GM19438 (cell line): ENCODE measurements at regions not wholly inside any gene's neighbourhood (a gene's known extent, or its start where the extent isn't known, plus 50 kb on each side); places are given as distances from the start of the nearest gene placed in this dataset.
"Not testable (repeated sequence)": the region's sequence is repeated elsewhere in the genome, so short reads cannot be mapped to it uniquely, and the experiment has no call there.

Experiments
- ATAC-seq: cut with Tn5 transposase; IDR thresholded peaks from one replicate; pipeline ENCODE4 v1.9.1; 2021; ENCODE audit warnings: low read depth; ENCODE audit not compliant: unreplicated experiment

- ATAC-seq, result no peak
Measured at GRCh38 chr5:67674159-67674655, 477.6 kb upstream of the CD180 start.

- ATAC-seq, result no peak
Measured at GRCh38 chr5:67673618-67674017, 477.0 kb upstream of the CD180 start.

DNA sequence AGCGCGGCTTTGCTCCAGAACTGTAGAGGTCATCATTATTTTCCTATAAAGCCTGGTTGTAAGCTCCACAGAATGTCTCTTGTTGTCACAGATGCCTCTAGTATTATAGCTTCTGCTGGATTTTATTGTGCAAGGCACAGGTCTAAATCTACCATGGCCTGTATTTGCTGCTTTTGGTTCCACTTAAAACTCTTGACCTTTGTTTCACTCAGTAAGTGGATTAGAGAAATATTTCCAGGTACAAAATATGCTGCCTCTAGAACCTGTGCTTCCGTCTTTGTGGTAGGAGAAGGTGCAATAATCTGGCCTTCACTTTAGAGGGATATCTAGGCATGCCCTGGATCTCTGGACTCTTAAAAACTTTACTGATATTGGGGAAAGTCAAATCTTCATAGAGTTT lies 476.6 kb upstream of the CD180 start:
- ATAC-seq, result no peak

GRCh38 chr5:67672636-67673035 lies 476.0 kb upstream of the CD180 start:
- no peak for ATAC-seq

GRCh38 chr5:67669916-67670315 lies 473.3 kb upstream of the CD180 start:
- ATAC-seq, result no peak

- ATAC-seq, result no peak
Measured at GRCh38 chr5:67660149-67660548, 463.6 kb upstream of the CD180 start.

DNA sequence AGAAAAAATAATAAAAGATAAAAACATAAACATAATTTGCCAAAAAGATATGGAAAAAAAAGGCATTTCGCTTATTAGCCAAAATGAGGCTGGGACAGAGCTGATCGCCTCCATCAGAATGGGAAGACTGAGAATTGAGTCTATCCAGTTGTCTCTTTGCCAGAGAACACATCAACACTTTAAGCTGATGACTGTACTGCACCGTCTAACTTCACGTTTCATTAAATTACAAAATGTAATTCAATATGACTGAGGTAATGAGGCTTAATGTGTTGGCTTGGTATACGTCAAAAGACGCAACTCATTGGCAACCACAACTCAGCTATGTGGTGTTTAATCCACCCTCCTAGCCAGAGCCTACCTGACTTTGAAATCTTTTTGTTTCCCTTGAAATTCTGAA lies 462.7 kb upstream of the CD180 start:
- no peak for ATAC-seq

DNA sequence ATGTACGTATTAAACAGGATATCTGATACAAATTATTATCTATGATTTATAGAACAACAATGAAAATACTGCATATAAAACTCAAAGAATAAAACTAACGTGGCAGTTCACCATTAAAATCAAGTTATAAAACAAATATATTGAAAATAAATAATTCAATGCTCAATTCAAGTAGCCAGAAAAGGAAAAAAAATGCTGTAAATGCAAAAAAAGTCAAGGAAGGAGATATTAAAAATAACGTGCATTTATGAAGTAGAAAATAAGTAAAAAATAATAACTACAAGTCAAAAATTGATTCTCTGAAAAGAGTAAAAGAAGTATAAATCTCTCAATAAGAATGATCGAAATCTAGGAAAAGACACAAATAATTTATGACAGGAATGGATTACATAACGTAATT lies 460.5 kb upstream of the CD180 start:
- ATAC-seq, result no peak

- no peak for ATAC-seq
Measured at GRCh38 chr5:67652201-67652600, 455.6 kb upstream of the CD180 start.

- ATAC-seq, result no peak
Measured at GRCh38 chr5:67651180-67651579, 454.6 kb upstream of the CD180 start.

DNA sequence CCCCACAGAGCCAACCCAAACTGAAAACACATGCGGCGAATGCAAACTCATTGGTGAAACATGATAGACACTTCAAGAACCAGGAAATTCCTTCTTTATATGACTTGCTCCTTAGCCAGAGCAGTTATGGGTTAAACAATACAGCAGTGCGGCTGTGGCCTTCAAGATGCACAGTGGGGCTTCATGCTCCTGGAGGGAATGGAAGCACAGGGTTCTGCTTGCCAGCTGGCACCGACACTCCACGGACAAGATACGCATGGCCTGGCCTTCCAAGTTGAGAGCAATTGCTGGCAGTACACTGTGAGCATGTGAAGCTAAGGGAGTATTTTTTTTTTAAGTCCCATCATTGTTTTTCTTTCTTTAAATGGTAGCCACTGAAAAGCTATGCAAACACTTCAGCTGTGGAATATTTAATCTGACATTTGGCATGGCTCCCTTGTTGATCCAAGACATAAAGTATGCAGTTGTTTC lies 451.6 kb upstream of the CD180 start:
- ATAC-seq, result no peak

DNA sequence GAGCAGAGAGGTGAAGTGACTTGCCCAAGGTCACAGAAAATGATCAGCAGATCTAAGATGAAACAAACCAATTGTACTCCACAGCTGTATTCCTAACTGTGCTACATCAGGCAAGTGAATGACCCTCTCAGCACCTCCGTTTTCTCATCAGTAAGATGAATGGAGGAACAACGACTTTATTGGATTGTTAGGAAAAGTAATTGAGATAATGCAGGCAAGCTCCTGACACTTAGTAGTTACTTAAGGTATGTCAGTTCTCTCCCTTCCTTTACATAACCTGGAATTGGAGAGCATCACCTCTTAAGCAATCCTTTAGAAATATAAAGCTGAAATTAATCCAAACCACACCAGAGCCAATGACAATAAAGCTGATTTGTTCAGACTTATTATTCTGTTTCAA lies 451.2 kb upstream of the CD180 start:
- ATAC-seq, result no peak

GRCh38 chr5:67644221-67644920 lies 447.8 kb upstream of the CD180 start:
- no peak for ATAC-seq

DNA sequence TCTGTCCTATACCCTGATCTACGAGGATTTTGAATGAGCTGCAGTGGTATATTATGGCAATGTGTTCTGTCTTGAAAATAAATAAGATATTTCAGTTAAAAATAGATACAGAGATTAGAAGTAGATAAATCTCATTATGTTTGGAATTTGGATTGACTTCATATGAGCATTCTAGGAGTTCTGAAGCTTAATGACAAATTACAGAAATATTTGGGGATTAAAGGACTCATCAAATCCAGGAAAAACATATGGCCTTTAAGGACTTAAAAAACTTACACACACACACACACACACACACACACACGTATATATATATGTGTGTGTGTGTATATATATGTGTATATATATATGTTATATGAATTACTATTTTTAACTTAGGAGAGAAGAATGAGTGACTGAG lies 446.9 kb upstream of the CD180 start:
- no peak for ATAC-seq

DNA sequence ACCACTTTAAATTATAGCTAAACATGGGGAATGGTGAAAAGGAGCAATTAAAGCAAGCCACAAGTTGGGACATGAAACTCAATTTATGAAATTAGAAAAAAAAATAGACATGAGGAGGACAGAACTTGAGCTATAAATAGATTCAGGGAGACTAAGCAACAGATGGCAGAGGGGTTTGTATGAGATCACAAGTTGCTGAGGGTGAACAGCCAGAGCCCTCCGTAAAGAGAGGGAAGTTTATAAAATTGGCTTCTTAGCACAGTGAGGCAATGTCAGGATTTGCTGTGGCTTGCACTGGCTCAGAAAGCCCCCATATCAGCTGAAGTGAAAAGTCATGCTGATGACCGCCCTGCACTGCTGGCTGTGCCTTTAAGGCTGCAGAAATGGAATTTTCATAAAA lies 443.4 kb upstream of the CD180 start:
- no peak for ATAC-seq

GRCh38 chr5:67639313-67639712 lies 442.7 kb upstream of the CD180 start:
- ATAC-seq, result no peak

DNA sequence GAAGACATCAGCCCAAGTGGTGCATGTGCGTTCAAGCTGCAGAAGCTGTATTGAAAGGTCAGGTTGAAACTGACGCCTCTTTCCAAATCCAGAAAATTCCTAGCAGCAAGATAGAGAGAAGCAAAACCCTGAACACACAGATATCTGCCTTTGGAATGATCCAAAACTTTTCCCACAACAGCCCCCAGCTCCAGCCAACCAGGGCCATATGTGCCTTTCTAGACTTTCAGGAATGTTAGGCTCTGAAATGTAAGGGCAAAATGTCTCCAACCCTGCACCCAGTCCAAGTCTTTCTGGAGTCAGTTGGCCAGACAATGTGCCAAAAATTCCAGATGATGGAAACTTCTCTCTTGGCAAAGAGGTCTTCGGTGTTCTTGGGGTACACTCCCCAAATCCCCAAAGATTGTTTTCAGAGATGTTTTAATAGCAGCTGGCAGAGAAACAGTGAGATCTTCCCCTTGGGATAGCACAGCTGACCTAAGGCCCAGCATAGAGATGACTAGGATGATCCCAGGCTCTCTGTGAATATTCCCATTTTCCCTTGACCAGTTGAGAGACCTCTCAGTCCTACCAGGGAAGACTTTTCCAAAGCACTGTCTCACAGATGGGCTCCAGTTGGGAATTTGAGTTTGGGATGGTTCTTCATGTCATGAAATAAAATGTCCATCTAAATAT lies 440.4 kb upstream of the CD180 start:
- no peak for ATAC-seq

GRCh38 chr5:67636091-67636490 lies 439.5 kb upstream of the CD180 start:
- ATAC-seq, result no peak

- not testable (repeated sequence) for ATAC-seq
Measured at GRCh38 chr5:67627079-67627478, 430.5 kb upstream of the CD180 start.

GRCh38 chr5:67623078-67623477 lies 426.5 kb upstream of the CD180 start:
- ATAC-seq, result no peak

DNA sequence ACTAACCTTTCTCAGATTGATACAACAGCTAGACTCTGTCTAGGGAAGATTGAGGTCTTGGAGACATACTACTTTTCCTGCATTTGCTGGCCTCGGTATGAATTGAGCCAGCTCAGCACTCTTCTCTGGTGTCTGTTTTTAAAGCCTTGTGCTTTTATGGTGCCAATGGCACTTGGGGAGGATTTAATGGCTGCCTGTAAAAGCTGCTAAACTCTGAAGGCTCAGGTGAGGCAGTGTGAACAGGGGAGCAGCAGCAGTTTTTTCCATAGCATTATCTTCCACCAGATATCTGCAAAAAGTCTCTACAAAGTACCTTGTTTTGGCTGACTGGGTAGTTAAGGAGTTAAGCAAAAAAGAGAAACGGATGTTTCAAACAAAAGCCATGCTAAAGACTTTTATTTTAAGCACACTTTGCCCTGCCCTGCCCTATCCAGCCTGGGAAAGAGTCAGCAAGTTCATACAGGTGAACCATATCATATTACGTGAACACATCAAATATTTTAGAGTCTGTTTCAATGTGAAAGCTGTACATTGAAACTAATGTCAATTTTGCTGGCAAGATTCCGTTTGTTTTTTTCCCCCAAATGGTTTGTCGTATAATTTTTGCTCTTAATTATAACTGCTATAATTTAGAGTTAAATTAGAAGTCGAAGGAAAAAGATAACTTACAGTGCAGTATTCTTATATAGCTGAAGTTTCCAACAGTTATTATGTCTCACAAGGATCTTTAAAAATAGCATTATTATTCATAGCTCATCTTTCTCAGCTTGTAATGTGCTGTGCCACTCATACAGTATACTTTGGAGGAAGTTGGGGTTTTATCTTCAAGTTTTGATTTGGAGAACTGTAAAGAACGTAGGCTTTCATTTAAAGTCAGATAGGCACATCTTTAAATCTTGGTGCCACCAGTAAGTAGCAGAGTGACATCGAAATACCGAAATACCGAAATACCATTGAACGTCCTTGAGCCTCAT lies 424.1 kb upstream of the CD180 start:
- no peak for ATAC-seq
